HT-29 (cell line): ENCODE measurements at regions not wholly inside any gene's neighbourhood (a gene's known extent, or its start where the extent isn't known, plus 50 kb on each side); places are given as distances from the start of the nearest gene placed in this dataset.
"Not testable (repeated sequence)": the region's sequence is repeated elsewhere in the genome, so short reads cannot be mapped to it uniquely, and the experiment has no call there.

Experiments
- DNase-seq: peaks from one replicate; pipeline ENCODE4 v3.0.0-alpha.2; 2015; ENCODE audit warnings: low spot score

DNA sequence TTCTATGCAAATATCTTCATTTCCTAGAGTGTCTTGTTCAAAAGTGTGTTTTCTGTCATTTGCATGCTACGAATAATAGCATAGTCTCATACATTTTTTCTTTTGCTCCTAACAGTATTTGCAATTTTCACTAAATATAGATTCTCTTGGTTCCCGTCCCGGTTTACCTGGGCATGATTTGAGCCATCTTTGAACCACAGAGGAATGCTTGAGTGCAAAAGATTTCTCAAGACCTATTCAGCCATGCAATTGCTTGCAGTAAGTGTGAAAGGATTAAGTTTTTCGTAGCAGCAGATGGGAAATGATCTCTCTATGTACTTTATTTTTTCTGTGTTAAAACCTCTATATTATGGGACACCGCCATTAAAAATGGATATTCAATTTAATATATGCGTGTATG, 733.0 kb downstream of the ZPLD1 start:
- DNase-seq, result no peak

DNA sequence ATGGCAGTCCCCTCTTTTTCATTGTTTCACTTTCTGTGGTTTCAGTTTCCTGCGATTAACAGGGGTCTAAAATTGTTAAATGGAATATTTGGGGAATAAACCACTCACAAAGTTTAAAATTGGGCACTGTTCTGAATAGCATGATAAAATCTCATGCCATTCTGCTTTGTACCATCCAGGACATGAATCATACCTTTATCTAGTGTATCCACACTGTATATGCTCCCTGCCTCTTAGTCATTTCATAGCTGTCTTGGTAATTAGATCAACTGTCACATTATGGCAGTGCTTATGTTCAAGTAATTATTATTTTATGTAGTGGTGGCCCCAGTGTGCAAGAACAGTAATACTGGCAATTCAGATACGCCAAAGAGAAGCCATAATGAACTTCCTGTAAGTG, 734.5 kb downstream of the ZPLD1 start:
- DNase-seq, result no peak

DNA sequence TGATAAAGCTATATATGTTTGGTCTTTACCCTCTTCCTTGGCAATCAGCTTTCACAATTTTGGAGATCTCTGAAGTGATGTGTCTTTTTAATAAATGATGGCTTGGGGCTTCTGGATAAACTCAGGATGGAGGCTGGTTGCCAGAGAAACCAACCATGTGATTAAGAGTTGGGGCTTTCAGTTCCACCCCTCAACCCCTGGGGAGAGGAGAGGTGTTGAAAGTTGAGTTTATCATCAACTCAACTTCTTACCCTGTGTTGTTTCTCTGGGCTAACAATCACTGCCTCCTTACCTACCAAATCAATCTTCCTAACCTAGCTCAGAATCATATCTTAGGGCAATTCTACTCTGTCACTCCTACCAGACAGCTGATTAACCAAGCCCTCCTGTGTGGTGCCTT, 735.8 kb downstream of the ZPLD1 start:
- no peak for DNase-seq

DNA sequence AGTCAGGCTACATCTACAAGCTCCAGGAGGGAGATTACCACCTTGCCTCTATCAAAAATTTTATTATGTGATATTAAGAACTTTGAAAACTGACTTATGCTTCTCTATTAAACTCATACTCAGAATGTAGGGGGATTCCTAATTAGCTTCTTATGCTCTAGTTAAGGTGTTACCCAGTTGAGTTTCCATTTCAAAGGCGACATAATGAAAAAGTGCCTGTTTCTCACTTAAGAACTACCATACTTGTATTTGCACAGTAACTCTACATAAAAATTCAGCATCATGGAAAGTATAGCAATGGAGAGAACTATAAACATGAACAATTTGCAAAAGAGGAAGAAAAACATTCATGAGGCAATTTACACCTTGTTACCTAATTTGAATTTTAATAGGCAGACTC, 739.1 kb downstream of the ZPLD1 start:
- no peak for DNase-seq

DNA sequence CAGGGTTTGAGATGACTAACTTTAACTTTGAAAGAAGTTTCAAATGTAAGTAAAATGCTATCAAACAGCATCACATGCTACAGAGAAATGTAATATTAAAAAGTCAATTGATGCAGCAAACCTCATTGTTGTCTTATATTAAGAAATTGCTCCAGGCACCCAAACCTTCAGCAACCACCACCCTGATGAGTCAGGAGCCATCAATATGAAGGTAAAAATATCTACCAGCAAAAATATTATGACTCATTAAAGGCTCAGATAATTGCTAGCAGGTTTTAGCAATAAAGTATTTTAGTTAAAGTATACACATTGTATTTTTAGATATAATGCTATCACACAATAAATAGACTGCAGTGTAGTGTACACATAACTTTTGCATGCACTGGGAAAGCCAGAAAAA, 746.3 kb downstream of the ZPLD1 start:
- DNase-seq, result no peak

DNA sequence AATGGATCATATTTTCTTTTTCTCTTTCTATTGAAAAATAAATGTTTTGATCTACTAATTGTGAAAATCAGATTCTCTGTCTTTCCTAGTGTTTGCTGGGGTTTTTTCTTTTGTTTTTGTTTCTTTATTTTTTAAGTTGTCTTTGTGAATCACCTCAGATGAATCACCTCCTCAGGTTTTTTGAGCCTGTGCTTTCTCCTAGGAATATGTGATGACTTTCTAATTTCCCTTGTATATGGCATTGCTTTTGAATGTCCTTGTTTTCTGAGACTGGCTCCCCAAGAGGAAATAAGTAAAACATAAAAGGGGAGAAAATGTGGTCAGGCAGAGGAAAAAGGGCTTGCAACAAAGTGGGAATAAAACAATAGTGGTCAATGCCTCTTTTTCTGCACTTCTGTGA, 750.0 kb downstream of the ZPLD1 start:
- DNase-seq, result no peak

DNA sequence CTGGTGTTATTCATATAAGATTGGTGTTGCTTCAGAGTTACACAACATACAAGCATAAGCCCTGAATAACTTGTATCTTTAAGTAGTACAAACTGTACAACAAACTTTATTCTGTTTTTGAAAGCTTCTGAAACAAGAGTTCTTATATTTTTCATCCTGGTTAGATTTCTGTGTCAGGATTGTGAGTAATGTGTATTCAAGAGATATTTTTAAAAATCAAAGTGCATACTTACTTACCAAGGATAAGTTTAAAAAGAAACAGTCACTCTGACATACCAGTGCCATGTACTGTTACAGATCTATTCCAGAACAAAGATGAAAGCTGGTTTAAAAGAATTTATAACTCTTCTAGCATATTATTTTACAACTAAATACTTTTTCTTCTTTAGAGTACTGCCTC, 755.1 kb downstream of the ZPLD1 start:
- no peak for DNase-seq

DNA sequence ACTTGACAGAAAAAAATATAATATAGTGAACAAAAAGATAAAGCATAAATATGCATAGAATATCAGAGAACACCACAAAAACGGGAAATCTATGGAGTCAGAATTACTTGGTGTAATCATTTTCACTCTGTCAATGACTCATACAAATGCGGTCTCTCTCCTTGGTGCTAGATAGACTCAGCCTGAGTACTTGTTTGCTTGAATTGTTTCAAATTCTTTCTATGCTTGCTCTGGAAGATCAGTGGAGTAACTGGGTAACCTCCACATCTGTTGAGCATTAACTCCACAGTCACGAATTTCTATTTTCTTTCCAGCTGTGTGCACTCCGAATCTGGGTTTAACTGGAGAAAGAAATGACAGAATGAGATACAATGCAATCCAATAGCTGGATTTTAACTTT, 760.4 kb downstream of the ZPLD1 start:
- no peak for DNase-seq

DNA sequence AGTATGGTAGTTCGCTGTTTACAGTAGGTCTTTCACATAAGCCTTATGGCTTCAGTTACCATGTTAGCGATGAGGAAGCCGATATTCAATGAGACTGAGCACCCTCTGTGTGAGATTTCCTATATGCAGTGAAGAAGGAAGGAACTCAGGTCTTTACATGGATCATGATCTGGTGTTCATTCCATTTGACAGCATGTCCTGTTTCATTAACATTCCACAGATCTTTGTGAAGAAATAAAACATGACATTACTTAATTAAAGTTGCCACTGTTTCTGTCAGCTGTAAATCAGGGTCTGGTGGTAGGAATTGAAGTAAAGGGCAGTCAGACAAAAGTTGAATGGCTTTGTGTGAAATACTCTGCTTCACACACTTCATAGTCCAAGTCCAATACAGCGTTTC, 768.6 kb downstream of the ZPLD1 start:
- no peak for DNase-seq

DNA sequence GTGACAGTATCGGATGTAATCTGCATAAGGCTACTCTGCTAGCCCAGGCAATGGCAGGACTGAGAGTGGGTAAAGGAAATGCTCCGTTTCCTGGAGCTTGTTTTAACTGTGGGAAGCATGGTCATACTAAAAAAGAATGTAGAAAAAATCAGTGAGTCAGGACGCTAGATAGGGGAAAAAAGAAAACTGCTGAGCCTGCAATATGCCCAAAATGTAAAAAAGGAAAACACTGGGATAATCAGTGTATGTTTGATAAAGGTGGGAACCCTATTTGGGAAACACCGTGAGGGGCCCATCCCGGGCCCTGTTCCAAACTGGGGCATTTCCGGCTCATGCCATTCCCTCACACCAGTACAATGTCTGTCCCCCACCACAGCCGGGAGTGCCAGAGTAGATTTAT, 775.8 kb downstream of the ZPLD1 start:
- DNase-seq, result no peak

DNA sequence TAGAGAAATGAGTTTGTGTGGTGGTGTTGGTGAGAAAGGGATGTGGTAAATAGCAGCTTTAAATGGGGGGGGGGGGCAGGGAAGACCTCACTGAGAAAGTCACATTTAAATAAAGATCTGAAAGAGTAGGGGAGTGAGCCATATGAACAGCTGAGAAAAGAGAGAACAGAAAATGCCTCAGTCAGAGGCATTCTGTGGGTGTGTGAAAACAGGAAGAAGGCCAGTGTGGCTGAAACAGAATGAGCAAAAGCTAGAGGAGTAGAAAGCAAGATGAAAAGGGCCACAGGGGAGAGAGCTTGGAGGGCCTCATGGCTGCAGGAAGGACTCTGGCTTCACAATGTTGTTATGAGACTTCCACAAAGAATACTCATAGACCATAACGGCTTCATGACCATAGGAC, 783.3 kb downstream of the ZPLD1 start:
- no peak for DNase-seq

DNA sequence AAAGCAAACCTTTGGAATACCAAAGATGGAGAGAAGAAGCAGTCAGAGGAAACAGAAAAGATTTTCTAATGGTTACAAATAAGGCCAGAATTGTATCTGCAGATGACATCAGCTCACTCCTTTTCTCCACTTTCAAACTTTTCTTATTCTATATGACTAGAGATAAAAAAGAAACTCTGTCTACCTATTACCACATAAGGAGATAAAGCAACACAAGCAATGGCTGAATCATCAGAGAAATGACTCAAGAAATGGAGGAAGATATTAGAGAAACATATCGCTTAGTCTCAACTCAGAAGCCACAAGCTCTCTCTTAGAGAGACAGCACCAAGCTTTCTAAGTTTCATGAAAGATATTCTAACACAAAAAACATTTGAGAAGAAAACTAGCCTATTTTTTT, 784.0 kb downstream of the ZPLD1 start:
- DNase-seq, result no peak

DNA sequence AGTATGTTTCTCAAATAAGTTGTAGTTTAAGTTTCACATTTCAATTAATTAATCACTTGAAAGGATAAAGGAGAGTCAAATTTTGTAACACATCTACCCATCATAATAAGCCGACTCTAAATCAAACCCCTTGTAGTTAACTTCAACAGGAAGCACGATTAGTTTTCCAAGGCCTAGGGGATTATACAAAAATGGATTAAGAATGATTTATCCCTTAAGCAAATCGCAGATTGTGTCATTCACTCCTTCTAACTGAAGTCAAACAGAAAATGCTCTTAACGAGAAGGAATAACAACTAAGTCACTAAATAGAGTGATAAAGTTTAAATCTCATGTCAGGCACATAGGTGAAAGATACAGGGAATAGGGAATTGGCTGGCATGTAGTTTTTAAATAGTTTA, 792.8 kb downstream of the ZPLD1 start:
- DNase-seq, result no peak

DNA sequence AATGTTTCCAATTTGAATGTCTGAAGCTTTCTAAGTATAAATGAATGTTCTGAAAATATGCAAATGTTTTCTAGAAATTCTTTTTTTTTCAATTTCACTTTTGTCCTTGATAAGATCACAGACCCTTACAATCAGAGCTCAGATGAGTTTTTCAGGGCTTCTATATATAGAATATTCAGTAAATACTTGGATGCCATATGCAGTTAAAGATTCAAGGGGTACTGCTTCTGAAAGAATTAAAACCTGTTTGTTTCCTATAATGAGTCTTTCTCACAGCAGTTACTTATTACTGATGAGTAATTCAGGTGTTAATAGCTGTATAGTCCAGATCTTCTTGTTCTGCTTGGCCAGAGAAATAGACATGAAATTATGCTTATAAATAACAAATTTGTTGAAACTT, 812.6 kb downstream of the ZPLD1 start:
- DNase-seq, result no peak

DNA sequence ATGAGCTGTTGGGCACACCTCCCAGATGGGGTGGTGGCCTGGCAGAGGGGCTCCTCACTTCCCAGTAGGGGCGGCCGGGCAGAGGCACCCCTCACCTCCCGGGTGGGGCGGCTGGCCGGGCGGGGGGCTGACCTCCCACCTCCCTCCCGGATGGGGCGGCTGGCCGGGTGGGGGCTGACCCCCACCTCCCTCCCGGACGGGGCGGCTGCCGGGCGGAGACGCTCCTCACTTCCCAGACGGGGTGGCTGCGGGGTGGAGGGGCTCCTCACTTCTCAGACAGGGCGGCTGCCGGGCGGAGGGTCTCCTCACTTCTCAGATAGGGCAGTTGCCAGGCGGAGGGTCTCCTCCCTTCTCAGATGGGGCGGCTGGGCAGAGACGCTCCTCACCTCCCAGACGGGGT, 820.0 kb downstream of the ZPLD1 start:
- DNase-seq, result not testable (repeated sequence)

DNA sequence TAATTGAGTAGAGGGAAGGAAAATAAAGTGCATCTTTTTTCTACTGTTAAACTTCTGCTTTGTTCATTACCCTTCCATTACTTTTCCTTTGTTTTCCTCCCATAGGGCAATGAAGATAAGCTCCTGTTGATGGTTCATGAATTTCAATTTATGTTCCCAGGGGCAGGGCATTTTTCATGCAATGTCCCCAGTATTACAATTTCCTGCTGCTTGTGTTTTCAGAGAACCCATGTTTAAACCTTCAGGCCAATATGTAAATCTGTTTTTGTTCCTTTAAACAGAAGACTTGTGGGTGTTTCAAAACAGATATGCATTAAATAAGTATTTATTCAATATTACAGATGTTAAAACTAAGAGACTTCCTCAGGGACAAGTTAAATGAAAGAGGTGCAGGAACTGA, 834.5 kb downstream of the ZPLD1 start:
- DNase-seq, result no peak

DNA sequence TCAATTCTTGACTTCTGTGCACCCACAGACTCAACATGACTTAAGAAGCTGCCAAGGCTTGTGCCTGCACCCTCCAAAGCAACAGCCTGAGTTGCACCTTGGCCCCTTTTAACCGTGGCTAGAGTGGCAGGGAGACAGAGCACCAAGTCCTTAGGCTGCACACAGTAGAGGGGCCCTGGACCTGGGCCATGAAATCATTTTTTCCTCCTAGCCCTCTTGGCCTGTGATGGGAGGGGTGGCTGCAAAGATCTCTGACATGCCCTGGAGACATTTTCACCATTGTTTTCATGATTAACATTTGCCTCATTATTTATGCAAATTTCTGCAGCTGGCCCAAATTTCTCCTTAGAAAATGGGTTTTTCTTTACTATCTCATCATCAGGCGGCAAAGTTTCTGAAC, 836.8 kb downstream of the ZPLD1 start:
- no peak for DNase-seq

DNA sequence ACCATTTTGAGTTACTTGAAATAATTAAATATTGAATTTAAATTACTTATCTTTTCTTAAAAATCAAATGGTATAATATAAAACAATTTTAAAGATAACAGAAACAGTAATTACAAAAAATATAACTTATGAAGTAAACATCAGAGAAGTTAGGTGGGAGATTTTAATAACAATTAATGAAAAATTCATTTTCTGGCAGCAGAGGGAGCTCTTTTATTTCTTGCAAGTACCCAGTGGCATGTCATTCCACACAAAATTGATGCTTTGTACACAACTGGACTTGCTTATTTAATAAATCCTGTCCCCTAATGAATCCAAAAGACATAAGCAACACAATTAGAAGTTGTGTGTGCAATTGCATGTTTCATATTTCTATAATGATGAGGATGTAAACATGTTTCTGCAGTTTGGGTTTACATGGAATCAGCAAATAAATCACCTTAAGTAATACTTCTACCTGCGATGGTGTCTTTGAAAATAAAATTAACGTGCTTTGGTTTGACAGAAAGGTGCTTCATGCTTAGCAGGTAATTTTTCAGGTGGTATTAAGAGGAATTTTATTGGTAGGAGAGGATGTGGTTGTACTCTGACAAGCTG, 861.3 kb downstream of the ZPLD1 start:
- peak; percentile 38 for DNase-seq

DNA sequence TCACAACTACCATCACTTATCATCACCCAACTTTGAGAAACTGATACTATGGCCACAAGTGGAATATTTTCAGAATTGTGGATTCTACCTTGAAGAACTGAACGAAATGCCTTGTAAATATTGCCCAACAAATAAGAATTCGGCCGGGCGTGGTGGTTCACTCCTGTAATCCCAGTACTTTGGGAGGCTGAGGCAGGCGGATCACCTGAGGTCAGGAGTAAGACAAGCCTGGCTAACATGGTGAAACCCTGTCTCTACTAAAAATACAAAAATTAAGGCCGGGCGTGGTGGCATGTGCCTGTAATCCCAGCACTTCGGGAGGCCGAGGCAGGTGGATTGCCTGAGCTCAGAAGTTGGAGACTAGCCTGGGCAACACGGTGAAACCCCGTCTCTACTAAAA, 862.7 kb downstream of the ZPLD1 start:
- DNase-seq, result not testable (repeated sequence)

DNA sequence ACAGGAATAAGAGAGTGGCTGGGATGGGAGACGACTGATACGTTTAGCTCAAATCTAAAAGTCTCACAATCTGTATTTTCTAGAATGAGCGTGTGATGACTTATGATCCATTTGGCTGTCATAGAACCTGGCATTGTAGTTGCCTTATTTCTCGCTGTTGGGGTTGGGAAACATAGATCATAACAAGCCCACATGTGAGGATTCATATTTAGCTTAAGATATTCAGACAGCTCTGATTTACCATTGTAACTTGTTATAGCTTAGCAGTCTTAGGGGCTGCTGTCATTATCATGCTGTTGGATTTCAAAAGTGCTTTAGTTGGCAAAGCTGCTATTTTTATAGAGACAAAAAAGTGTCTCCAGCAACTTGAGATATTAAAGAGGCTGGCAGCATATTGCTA, 871.3 kb downstream of the ZPLD1 start:
- no peak for DNase-seq

DNA sequence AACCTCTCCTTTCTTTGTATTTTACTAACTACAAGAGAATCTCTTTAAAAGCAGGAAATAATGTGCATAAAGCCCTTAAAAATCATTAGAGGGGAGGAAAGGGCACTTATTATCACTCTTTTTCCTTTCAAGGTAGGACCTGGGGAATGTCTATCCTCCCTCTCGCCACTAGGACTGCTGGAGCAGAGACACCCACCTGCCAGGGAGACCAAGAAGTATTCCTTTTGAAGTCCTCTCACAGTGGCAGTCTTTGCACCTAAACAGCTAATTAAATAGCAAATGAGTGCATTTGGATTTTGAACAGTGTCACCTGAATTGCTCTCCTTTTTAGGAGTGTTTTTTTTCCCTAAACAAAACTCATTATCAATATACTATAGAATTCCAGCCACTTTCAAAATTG, 874.1 kb downstream of the ZPLD1 start:
- peak; percentile 10 for DNase-seq

DNA sequence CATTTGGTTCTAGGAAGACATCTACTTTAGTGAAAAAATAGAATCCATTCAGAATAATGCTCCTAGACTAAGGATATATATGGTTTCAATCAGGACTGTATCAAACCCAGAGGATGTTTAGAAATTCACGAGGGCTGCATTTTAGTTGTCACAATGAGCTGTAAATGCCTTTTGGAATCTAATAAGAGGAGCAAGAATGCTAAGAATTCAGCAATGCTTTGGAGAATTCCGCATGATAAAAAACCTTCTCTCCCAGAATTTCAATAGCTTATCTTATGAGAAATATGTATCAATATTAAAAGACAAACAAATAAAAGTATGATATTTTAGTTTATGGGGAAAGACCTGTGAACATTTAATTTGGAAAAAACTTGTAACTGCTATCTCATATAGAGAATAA, 885.1 kb downstream of the ZPLD1 start:
- DNase-seq, result no peak

DNA sequence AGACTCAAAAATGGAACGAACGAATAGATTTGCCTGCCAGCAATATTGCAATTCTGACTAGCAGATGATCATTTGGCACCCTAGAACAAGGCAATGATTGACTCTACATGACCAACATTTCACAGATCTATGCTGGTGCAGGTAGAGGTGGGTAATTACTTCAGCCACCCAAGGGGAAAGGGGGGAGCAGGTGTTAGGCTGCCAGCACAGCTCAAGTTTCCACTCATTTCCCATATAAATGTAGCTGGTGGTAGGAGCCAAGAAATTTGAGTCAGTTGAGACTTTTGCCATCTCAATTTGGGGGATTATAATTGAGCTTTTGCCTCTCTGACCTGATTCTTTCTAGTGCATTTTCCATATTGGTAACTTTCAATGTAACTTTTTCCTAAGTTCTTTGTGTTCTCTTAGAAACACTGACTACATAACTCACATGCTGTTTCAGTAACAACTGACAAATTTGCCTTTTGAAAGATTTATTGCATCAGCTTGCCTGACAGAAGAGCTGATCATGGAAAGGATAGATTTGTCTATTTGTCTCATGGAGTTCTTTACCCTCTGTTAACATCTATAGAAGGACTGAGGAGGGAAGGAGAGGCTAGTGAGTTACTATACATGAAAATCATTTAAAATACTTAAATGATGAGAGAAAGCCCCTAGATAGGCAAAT, 902.5 kb downstream of the ZPLD1 start:
- no peak for DNase-seq

DNA sequence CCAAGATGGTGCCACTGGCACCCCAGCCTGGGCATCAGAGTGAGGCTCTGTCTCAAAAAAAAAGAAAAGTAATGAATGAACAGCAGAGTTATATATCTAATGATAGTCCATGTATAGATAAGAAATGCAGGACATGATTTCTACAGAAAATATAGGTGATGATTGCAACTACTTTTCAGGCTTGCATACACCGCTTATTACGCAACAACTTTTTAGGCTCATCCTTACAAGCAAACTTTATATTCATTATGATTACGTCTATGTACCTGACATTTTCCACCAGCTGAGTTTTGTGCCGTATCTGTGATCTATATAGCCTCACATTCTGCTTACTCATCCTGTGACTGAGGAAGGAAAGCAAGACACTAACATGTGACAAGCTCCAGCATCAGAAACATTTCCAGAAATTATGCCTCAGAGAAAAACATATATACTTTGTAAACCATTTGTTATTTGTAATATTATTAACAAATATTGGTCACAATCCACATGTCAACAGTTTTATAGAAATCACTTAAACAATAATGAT, 906.3 kb downstream of the ZPLD1 start:
- DNase-seq, result no peak
